ENCODE measurements at regions not wholly inside any gene's neighbourhood (a gene's known extent, or its start where the extent isn't known, plus 50 kb on each side); places are given as distances from the start of the nearest gene placed in this dataset.

GRCh38 chr9:109830545-109830944 is 50.5 kb downstream of the PALM2AKAP2 start:
- DNase-seq (ENCODE audit: insufficient read length) (no peak), FAIRE-seq (no peak)
- TF ChIP-seq TAF1 (IDR thresholded peaks at IDR 0.05; ENCODE audit: borderline replicate concordance, low read depth, low read length) (no peak), POLR2AphosphoS5 (IDR thresholded peaks at IDR 0.05; ENCODE audit: low read depth, low read length) (no peak), POLR2A (IDR thresholded peaks at IDR 0.05; ENCODE audit: low read depth, low read length) (no peak)

GRCh38 chr9:109831998-109832658 is 52.1 kb downstream of the PALM2AKAP2 start:
- no peak for DNase-seq (ENCODE audit: insufficient read length)
- FAIRE-seq: no peak
- TF ChIP-seq POLR2AphosphoS5 (IDR thresholded peaks at IDR 0.05; ENCODE audit: low read depth, low read length) (no peak), TAF1 (IDR thresholded peaks at IDR 0.05; ENCODE audit: borderline replicate concordance, low read depth, low read length) (no peak), POLR2A (IDR thresholded peaks at IDR 0.05; ENCODE audit: low read depth, low read length) (no peak)

GRCh38 chr9:109834855-109835254 is 54.9 kb downstream of the PALM2AKAP2 start:
- FAIRE-seq (no peak), DNase-seq (ENCODE audit: insufficient read length) (no peak)
- no peak for TF ChIP-seq POLR2A (IDR thresholded peaks at IDR 0.05; ENCODE audit: low read depth, low read length)
- TF ChIP-seq TAF1 (IDR thresholded peaks at IDR 0.05; ENCODE audit: borderline replicate concordance, low read depth, low read length): no peak
- TF ChIP-seq POLR2AphosphoS5 (IDR thresholded peaks at IDR 0.05; ENCODE audit: low read depth, low read length): no peak

- DNase-seq (ENCODE audit: insufficient read length) (no peak), FAIRE-seq (no peak)
- TF ChIP-seq POLR2A (IDR thresholded peaks at IDR 0.05; ENCODE audit: low read depth, low read length) (no peak), TAF1 (IDR thresholded peaks at IDR 0.05; ENCODE audit: borderline replicate concordance, low read depth, low read length) (no peak), POLR2AphosphoS5 (IDR thresholded peaks at IDR 0.05; ENCODE audit: low read depth, low read length) (no peak)
Measured at GRCh38 chr9:109843641-109844040, 63.6 kb downstream of the PALM2AKAP2 start.

GRCh38 chr9:109845226-109845625 is 65.2 kb downstream of the PALM2AKAP2 start:
- DNase-seq (ENCODE audit: insufficient read length): no peak
- TF ChIP-seq TAF1 (IDR thresholded peaks at IDR 0.05; ENCODE audit: borderline replicate concordance, low read depth, low read length) (no peak), POLR2A (IDR thresholded peaks at IDR 0.05; ENCODE audit: low read depth, low read length) (no peak), POLR2AphosphoS5 (IDR thresholded peaks at IDR 0.05; ENCODE audit: low read depth, low read length) (no peak)
- FAIRE-seq: no peak

GRCh38 chr9:109846776-109847175 is 66.8 kb downstream of the PALM2AKAP2 start:
- no peak for FAIRE-seq
- TF ChIP-seq POLR2A (IDR thresholded peaks at IDR 0.05; ENCODE audit: low read depth, low read length) (no peak), POLR2AphosphoS5 (IDR thresholded peaks at IDR 0.05; ENCODE audit: low read depth, low read length) (no peak), TAF1 (IDR thresholded peaks at IDR 0.05; ENCODE audit: borderline replicate concordance, low read depth, low read length) (no peak)
- DNase-seq (ENCODE audit: insufficient read length): no peak

GRCh38 chr9:109852556-109852955 is 72.6 kb downstream of the PALM2AKAP2 start:
- no peak for DNase-seq (ENCODE audit: insufficient read length)
- no peak for FAIRE-seq
- TF ChIP-seq POLR2A (IDR thresholded peaks at IDR 0.05; ENCODE audit: low read depth, low read length): no peak

- FAIRE-seq: no peak
- TF ChIP-seq POLR2A (IDR thresholded peaks at IDR 0.05; ENCODE audit: low read depth, low read length): no peak
- DNase-seq (ENCODE audit: insufficient read length): no peak
Measured at GRCh38 chr9:109855540-109855939, 75.5 kb downstream of the PALM2AKAP2 start.

GRCh38 chr9:109856785-109857184 is 76.8 kb downstream of the PALM2AKAP2 start:
- no peak for FAIRE-seq
- TF ChIP-seq TAF1 (IDR thresholded peaks at IDR 0.05; ENCODE audit: borderline replicate concordance, low read depth, low read length): no peak
- no peak for TF ChIP-seq POLR2AphosphoS5 (IDR thresholded peaks at IDR 0.05; ENCODE audit: low read depth, low read length)
- no peak for TF ChIP-seq POLR2A (IDR thresholded peaks at IDR 0.05; ENCODE audit: low read depth, low read length)

GRCh38 chr9:109857336-109857735 is 77.3 kb downstream of the PALM2AKAP2 start:
- no peak for FAIRE-seq
- TF ChIP-seq POLR2A (IDR thresholded peaks at IDR 0.05; ENCODE audit: low read depth, low read length) (no peak), TAF1 (IDR thresholded peaks at IDR 0.05; ENCODE audit: borderline replicate concordance, low read depth, low read length) (no peak), POLR2AphosphoS5 (IDR thresholded peaks at IDR 0.05; ENCODE audit: low read depth, low read length) (no peak)

More at GRCh38 chr9:109856785-109857184, 76.8 kb downstream of the PALM2AKAP2 start:
- DNase-seq (ENCODE audit: insufficient read length): no peak

GRCh38 chr9:109859447-109859846 is 79.4 kb downstream of the PALM2AKAP2 start:
- DNase-seq (ENCODE audit: insufficient read length) (no peak), FAIRE-seq (no peak)

More at GRCh38 chr9:109857336-109857735, 77.3 kb downstream of the PALM2AKAP2 start:
- DNase-seq (ENCODE audit: insufficient read length): no peak

GRCh38 chr9:109860521-109860920 is 80.5 kb downstream of the PALM2AKAP2 start:
- DNase-seq (ENCODE audit: insufficient read length): no peak
- FAIRE-seq: no peak
- TF ChIP-seq TAF1 (IDR thresholded peaks at IDR 0.05; ENCODE audit: borderline replicate concordance, low read depth, low read length) (no peak), POLR2AphosphoS5 (IDR thresholded peaks at IDR 0.05; ENCODE audit: low read depth, low read length) (no peak), POLR2A (IDR thresholded peaks at IDR 0.05; ENCODE audit: low read depth, low read length) (no peak)

More at GRCh38 chr9:109859447-109859846, 79.4 kb downstream of the PALM2AKAP2 start:
- TF ChIP-seq TAF1 (IDR thresholded peaks at IDR 0.05; ENCODE audit: borderline replicate concordance, low read depth, low read length): no peak
- no peak for TF ChIP-seq POLR2AphosphoS5 (IDR thresholded peaks at IDR 0.05; ENCODE audit: low read depth, low read length)
- TF ChIP-seq POLR2A (IDR thresholded peaks at IDR 0.05; ENCODE audit: low read depth, low read length): no peak

Data from GM12892 (cell line).